ENCODE measurements at regions not wholly inside any gene's neighbourhood (a gene's known extent, or its start where the extent isn't known, plus 50 kb on each side); places are given as distances from the start of the nearest gene placed in this dataset.

- TF ChIP-seq, protein P1, sequence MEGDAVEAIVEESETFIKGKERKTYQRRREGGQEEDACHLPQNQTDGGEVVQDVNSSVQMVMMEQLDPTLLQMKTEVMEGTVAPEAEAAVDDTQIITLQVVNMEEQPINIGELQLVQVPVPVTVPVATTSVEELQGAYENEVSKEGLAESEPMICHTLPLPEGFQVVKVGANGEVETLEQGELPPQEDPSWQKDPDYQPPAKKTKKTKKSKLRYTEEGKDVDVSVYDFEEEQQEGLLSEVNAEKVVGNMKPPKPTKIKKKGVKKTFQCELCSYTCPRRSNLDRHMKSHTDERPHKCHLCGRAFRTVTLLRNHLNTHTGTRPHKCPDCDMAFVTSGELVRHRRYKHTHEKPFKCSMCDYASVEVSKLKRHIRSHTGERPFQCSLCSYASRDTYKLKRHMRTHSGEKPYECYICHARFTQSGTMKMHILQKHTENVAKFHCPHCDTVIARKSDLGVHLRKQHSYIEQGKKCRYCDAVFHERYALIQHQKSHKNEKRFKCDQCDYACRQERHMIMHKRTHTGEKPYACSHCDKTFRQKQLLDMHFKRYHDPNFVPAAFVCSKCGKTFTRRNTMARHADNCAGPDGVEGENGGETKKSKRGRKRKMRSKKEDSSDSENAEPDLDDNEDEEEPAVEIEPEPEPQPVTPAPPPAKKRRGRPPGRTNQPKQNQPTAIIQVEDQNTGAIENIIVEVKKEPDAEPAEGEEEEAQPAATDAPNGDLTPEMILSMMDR (IDR thresholded peaks at IDR 0.05): no peak
- H3K4me1 ChIP-seq: no peaks in the 10 kb centered on the region
- H3K9ac ChIP-seq: no peak overlapping the region
- H3K4me2 ChIP-seq (ENCODE audit: low read length): no peak overlapping the region
- H3K79me2 ChIP-seq: no peaks in the 10 kb centered on the region
- H3K9me3 ChIP-seq (ENCODE audit: control insufficient read depth, low read length): no peaks in the 10 kb centered on the region
- no peaks in the 10 kb centered on the region for H3K36me3 ChIP-seq (ENCODE audit: control insufficient read depth, insufficient read depth, low read length)
- no peak overlapping the region for H2AFZ ChIP-seq
- H3K27ac ChIP-seq: no peak overlapping the region
- H3K4me3 ChIP-seq (ENCODE audit: low read depth, low read length): no peak overlapping the region
- no peaks in the 10 kb centered on the region for H3K27me3 ChIP-seq (ENCODE audit: control insufficient read depth, insufficient read depth, low read length)
Measured at GRCh38 chr9:22855980-22856379, 409.4 kb downstream of the DMRTA1 start.

GRCh38 chr9:22857316-22857715, 410.7 kb downstream of the DMRTA1 start:
- Histone ChIP-seq H3K4me2 (ENCODE audit: low read length) (no peak overlapping the region), H3K27ac (no peak overlapping the region), H3K4me1 (no peaks in the 10 kb centered on the region), H3K27me3 (ENCODE audit: control insufficient read depth, insufficient read depth, low read length) (no peaks in the 10 kb centered on the region), H3K9me3 (ENCODE audit: control insufficient read depth, low read length) (no peaks in the 10 kb centered on the region), H3K4me3 (ENCODE audit: low read depth, low read length) (no peak overlapping the region), H3K79me2 (no peaks in the 10 kb centered on the region), H3K9ac (no peak overlapping the region), H3K36me3 (ENCODE audit: control insufficient read depth, insufficient read depth, low read length) (no peaks in the 10 kb centered on the region), H2AFZ (no peak overlapping the region)
- TF ChIP-seq, protein P1 (IDR thresholded peaks at IDR 0.05): no peak

DNA sequence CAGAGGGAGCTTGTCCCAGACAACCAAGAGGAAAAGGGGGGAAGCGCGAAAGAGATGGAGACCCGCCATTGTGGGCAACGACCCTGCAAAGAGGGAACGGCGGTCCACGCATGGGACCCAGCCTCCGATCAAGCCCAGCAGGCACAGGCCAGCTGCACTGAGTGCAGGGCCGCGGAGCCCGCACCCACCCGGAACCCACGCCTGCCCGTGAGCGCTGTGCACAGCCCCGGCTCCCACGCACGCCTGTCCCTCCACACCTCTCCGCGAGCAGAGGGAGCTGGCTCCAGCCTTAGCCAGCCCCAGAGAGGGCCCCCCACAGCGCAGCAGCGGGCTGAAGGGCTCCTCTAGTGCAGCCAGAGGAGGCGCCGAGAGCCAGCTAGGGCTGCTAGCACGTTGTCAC, 416.5 kb downstream of the DMRTA1 start:
- TF ChIP-seq, protein P1 (IDR thresholded peaks at IDR 0.05): no peak
- no peaks in the 10 kb centered on the region for H3K27me3 ChIP-seq (ENCODE audit: control insufficient read depth, insufficient read depth, low read length)
- no peak overlapping the region for H3K4me3 ChIP-seq (ENCODE audit: low read depth, low read length)
- no peak overlapping the region for H2AFZ ChIP-seq
- H3K36me3 ChIP-seq (ENCODE audit: control insufficient read depth, insufficient read depth, low read length): no peaks in the 10 kb centered on the region
- H3K27ac ChIP-seq: no peak overlapping the region
- no peaks in the 10 kb centered on the region for H3K79me2 ChIP-seq
- no peaks in the 10 kb centered on the region for H3K4me1 ChIP-seq
- no peak overlapping the region for H3K9ac ChIP-seq
- H3K4me2 ChIP-seq (ENCODE audit: low read length): no peak overlapping the region
- no peaks in the 10 kb centered on the region for H3K9me3 ChIP-seq (ENCODE audit: control insufficient read depth, low read length)

DNA sequence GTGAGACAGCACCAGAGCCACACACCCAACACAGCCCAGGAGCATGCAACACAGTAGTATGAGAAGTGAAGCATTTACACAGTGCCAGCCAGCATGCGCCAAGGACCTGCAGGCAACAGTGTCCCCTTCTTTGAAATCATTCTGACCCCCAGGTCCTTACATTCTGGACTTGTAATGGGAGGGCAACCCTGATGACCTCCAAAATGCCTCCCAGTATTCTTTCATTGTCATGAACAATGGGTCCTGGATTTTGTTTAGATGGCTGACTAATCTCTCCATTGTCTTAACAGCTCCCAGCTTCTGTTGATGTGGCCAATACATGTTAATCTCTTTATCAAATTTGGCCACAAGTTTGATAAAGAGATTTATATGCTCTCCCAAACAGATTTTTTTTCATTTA, 417.1 kb downstream of the DMRTA1 start:
- no peak overlapping the region for H3K4me3 ChIP-seq (ENCODE audit: low read depth, low read length)
- H3K27ac ChIP-seq: no peak overlapping the region
- no peak overlapping the region for H3K9ac ChIP-seq
- TF ChIP-seq, protein P1 (IDR thresholded peaks at IDR 0.05): no peak
- H3K4me1 ChIP-seq: no peaks in the 10 kb centered on the region
- H3K27me3 ChIP-seq (ENCODE audit: control insufficient read depth, insufficient read depth, low read length): no peaks in the 10 kb centered on the region
- H3K79me2 ChIP-seq: no peaks in the 10 kb centered on the region
- no peaks in the 10 kb centered on the region for H3K9me3 ChIP-seq (ENCODE audit: control insufficient read depth, low read length)
- H3K4me2 ChIP-seq (ENCODE audit: low read length): no peak overlapping the region
- no peak overlapping the region for H2AFZ ChIP-seq
- H3K36me3 ChIP-seq (ENCODE audit: control insufficient read depth, insufficient read depth, low read length): no peaks in the 10 kb centered on the region

DNA sequence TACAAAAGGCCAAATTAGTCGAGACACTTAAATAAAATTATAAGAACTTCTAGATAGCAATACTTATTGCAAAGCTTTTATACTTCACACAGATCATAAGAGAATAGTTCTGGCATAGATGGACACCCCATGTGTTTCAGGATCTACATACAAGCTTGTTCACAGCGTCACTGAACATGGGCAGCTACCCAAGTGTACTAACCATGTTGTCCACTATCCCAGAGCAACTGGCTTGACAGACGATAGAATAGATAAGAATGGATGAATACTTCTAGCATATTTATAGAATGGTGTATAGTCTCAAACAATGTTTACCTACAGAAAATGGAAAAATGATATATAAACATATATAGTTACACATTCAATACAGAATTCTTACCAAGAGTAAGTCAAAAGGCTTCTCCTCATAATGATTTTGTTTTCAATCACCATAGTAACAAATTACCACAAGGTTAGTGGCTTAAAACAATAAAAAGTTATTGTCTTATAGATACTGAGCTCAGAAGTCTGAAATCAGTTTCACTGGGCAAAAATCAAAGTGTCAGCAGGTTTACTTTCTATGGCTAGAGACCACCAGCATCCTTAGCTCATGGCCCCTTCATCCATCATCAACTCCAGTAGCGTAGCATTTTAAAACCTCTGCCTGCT, 446.7 kb downstream of the DMRTA1 start:
- Histone ChIP-seq H3K4me3 (ENCODE audit: low read depth, low read length) (no peak overlapping the region), H3K27ac (no peak overlapping the region), H3K9me3 (ENCODE audit: control insufficient read depth, low read length) (no peaks in the 10 kb centered on the region), H3K27me3 (ENCODE audit: control insufficient read depth, insufficient read depth, low read length) (no peaks in the 10 kb centered on the region), H3K79me2 (no peaks in the 10 kb centered on the region), H2AFZ (no peak overlapping the region), H3K36me3 (ENCODE audit: control insufficient read depth, insufficient read depth, low read length) (no peaks in the 10 kb centered on the region), H3K9ac (no peak overlapping the region), H3K4me2 (ENCODE audit: low read length) (no peak overlapping the region), H3K4me1 (no peaks in the 10 kb centered on the region)
- TF ChIP-seq, protein P1 (IDR thresholded peaks at IDR 0.05): no peak

Measured in parathyroid adenoma (tissue), 2 donors.